Endothelial cell of umbilical vein (primary cell): ENCODE measurements at regions not wholly inside any gene's neighbourhood (a gene's known extent, or its start where the extent isn't known, plus 50 kb on each side); places are given as distances from the start of the nearest gene placed in this dataset.

Experiments
- BruUV-seq: library from RNA; stranded (reverse); fragments of 400-500 nt; replicated peaks from 2 replicates; lab custom pipeline; 2021; lab: Mats Ljungman, UMichigan
- CTCF ChIA-PET: fragments of 300-600, 350-600 bp; sonication (Branson Sonifier 250); formaldehyde crosslinking; loops from one replicate; lab custom pipeline; 2021; ENCODE audit warnings: antibody characterized with exemption, inconsistent platforms; lab: Charles Lee
- POLR2A ChIA-PET: fragments of 300-600, 350-600 bp; sonication (Branson Sonifier 250); formaldehyde crosslinking; loops from one replicate; lab custom pipeline; 2021; ENCODE audit warnings: antibody characterized with exemption, inconsistent platforms; lab: Charles Lee
- DNase-seq: peaks from one replicate; pipeline ENCODE4 v3.0.0-alpha.2; 2011; ENCODE audit warnings: low read depth, low spot score
- FAIRE-seq: peaks from 2 replicates; lab custom pipeline; 2011; peaks lifted over from hg19 to GRCh38; lab: Jason Lieb, UNC
- H2AFZ ChIP-seq: 2 replicates; pipeline ENCODE4 v1.6.0; 2012; ENCODE audit warnings: low read depth, low read length, control low read depth, inconsistent platforms
- H3K27ac ChIP-seq: 2 replicates; pipeline ENCODE4 v1.5.1; 2011; ENCODE audit warnings: low read depth, mild to moderate bottlenecking, control low read depth, low read length, moderate library complexity; ENCODE audit not compliant: insufficient read depth
- H3K27me3 ChIP-seq, 2 experiments: 2 replicates each; pipeline versions ENCODE4 v1.6.0 to v1.6.1; 2011; ENCODE audit warnings: low read length in 2 of 2, mixed read lengths in 1 of 2; ENCODE audit not compliant: control insufficient read depth in 2 of 2, insufficient read depth in 2 of 2
- H3K36me3 ChIP-seq, 2 experiments: 2 replicates in 1 of 2; 3 replicates in 1 of 2; pipeline ENCODE4 v1.5.1; 2011; ENCODE audit warnings: low read length in 2 of 2, mild to moderate bottlenecking in 1 of 2, moderate library complexity in 1 of 2; ENCODE audit not compliant: control insufficient read depth in 2 of 2, insufficient read depth in 2 of 2; ENCODE audit errors: extremely low read depth in 1 of 2
- H3K4me1 ChIP-seq: 3 replicates; pipeline ENCODE4 v1.5.1; 2011; ENCODE audit warnings: mild to moderate bottlenecking, low read length; ENCODE audit not compliant: control insufficient read depth, insufficient read depth; ENCODE audit errors: extremely low read depth
- H3K4me2 ChIP-seq: 2 replicates; pipeline ENCODE4 v1.6.1; 2011; ENCODE audit warnings: low read length, control low read depth, mixed read lengths; ENCODE audit not compliant: insufficient read depth
- H3K4me3 ChIP-seq, 3 experiments: fragments of 200-600 bp in 1 of 3; sonication (generic), shearing (Covaris generic) in 1 of 3; replicated peaks in 1 of 3; 2 replicates each; pipeline ENCODE4 v1.5.1; 2011 to 2016; ENCODE audit warnings: control low read depth in 3 of 3, low read length in 3 of 3, mild to moderate bottlenecking in 2 of 3, inconsistent platforms in 1 of 3, low read depth in 1 of 3, moderate library complexity in 1 of 3; ENCODE audit not compliant: insufficient read depth in 1 of 3
- H3K79me2 ChIP-seq: 2 replicates; pipeline ENCODE4 v1.6.0; 2012; ENCODE audit warnings: low read length, inconsistent platforms; ENCODE audit not compliant: control insufficient read depth, insufficient read depth
- H3K9ac ChIP-seq: replicated peaks from 2 replicates; pipeline ENCODE3; 2011; ENCODE audit warnings: low read length, control low read depth; ENCODE audit not compliant: insufficient read depth; ENCODE audit errors: extremely low read depth
- H3K9me1 ChIP-seq: replicated peaks from 3 replicates; pipeline ENCODE4 v1.6.0; 2011; ENCODE audit warnings: mild to moderate bottlenecking, low read length; ENCODE audit not compliant: control insufficient read depth, insufficient read depth; ENCODE audit errors: extremely low read depth
- H3K9me3 ChIP-seq: replicated peaks from 2 replicates; pipeline ENCODE4 v1.5.1; 2012; ENCODE audit warnings: low read length, inconsistent platforms; ENCODE audit not compliant: control insufficient read depth, insufficient read depth
- H4K20me1 ChIP-seq: replicated peaks from 2 replicates; pipeline ENCODE3; 2011; ENCODE audit warnings: mild to moderate bottlenecking, low read length; ENCODE audit not compliant: control insufficient read depth, insufficient read depth; ENCODE audit errors: extremely low read depth
- CTCF ChIP-seq, 2 donors: IDR thresholded peaks; 1 replicate in 1 of 2; 2 replicates in 1 of 2; pipeline ENCODE4 v1.5.1; 2011; ENCODE audit warnings: low read length in 2 of 2, mild to moderate bottlenecking in 2 of 2, moderate library complexity in 2 of 2, control low read depth in 1 of 2, inconsistent platforms in 1 of 2, low read depth in 1 of 2; ENCODE audit not compliant: insufficient read depth in 1 of 2; ENCODE audit errors: extremely low read depth in 1 of 2
- EZH2 ChIP-seq: IDR thresholded peaks from 2 replicates; pipeline ENCODE4 v1.6.1; 2012; ENCODE audit warnings: borderline replicate concordance, low read depth, mild to moderate bottlenecking, moderate library complexity, low read length, inconsistent platforms; ENCODE audit not compliant: severe bottlenecking
- JUN ChIP-seq: IDR thresholded peaks from 2 replicates; pipeline ENCODE4 v1.6.1; 2011; ENCODE audit warnings: borderline replicate concordance, low read depth; ENCODE audit not compliant: insufficient read length, insufficient read depth
- MAX ChIP-seq: IDR thresholded peaks from 2 replicates; pipeline ENCODE4 v1.6.1; 2011; ENCODE audit not compliant: insufficient read depth, insufficient read length
- MYC ChIP-seq: IDR thresholded peaks from one replicate; pipeline ENCODE4 v1.6.1; 2011; ENCODE audit warnings: mild to moderate bottlenecking, low read depth, low read length
- POLR2A ChIP-seq: IDR thresholded peaks from 2 replicates; pipeline ENCODE4 v1.6.1; 2012; ENCODE audit warnings: low read depth, mild to moderate bottlenecking, control low read depth, low read length
- dilution Hi-C: fragments of 300-500 bp; cut with MboI; formaldehyde crosslinking; loops from one replicate; pipeline ENCODE4 v1.15.0; 2019; ENCODE audit warnings: low sequenced_read_pairs; ENCODE audit not compliant: extremely low pct_ligation_motif_present
- intact Hi-C: fragments of 100-400 bp; cut with micrococcal nuclease; formaldehyde crosslinking; loops from one replicate; pipeline ENCODE4 v1.10.0; 2022

GRCh38 chr10:44291091-44291490, 93.8 kb downstream of the CXCL12 start:
- no peak overlapping the region for H3K4me3 ChIP-seq
- no peaks in the 10 kb centered on the region for H3K9me1 ChIP-seq
- no TSS peak for BruUV-seq
- intact Hi-C loops: no loop called here
- ChIA-PET POLR2A (no interaction called here), CTCF (interaction anchor here (1.0 kb wide), 1 partner anchor 674 kb away, joined by 3 read pairs; no protein-coding TSS in a partner anchor)
- TF ChIP-seq EZH2 (no peak), POLR2A (no peak), MAX (no peak), JUN (no peak)
- H3K4me1 ChIP-seq: no peaks in the 10 kb centered on the region
- no peaks in the 10 kb centered on the region for H3K27me3 ChIP-seq
- H3K36me3 ChIP-seq: no peaks in the 10 kb centered on the region
- no peaks in the 10 kb centered on the region for H3K79me2 ChIP-seq
- H3K9me3 ChIP-seq: no peaks in the 10 kb centered on the region
- H4K20me1 ChIP-seq: no peaks in the 10 kb centered on the region
- no peak overlapping the region for H3K27ac ChIP-seq
- DNase-seq (no peak), FAIRE-seq (no peak)
- no peak overlapping the region for H3K9ac ChIP-seq
- dilution Hi-C loops: no loop called here
- no peak overlapping the region for H3K4me2 ChIP-seq
- no peak overlapping the region for H2AFZ ChIP-seq

- dilution Hi-C loops (no loop called here), intact Hi-C loops (no loop called here)
- H3K79me2 ChIP-seq: no peaks in the 10 kb centered on the region
- no peak overlapping the region for H3K27ac ChIP-seq
- H3K9me1 ChIP-seq: no peaks in the 10 kb centered on the region
- no peaks in the 10 kb centered on the region for H3K9me3 ChIP-seq
- H4K20me1 ChIP-seq: no peaks in the 10 kb centered on the region
- BruUV-seq: no TSS peak
- no peak for TF ChIP-seq CTCF (IDR thresholded peaks at IDR 0.05; ENCODE audit: extremely low read depth in 1 of 2, insufficient read depth in 1 of 2, low read depth in 1 of 2, low read length in 2 of 2)
- no peak for TF ChIP-seq MAX
- no peak for TF ChIP-seq MYC
- TF ChIP-seq POLR2A: no peak
- H3K27me3 ChIP-seq: no peaks in the 10 kb centered on the region
- FAIRE-seq: no peak
- no peak overlapping the region for H3K4me2 ChIP-seq
- H3K9ac ChIP-seq: no peak overlapping the region
- no peak overlapping the region for H3K4me3 ChIP-seq
- no peaks in the 10 kb centered on the region for H3K36me3 ChIP-seq
- H2AFZ ChIP-seq: no peak overlapping the region
- no peak for DNase-seq
- ChIA-PET POLR2A (no interaction called here), CTCF (no interaction called here)
- no peaks in the 10 kb centered on the region for H3K4me1 ChIP-seq
These were observed 95.8 kb downstream of the CXCL12 start for GRCh38 chr10:44289125-44289524.
